ENCODE measurements at regions not wholly inside any gene's neighbourhood (a gene's known extent, or its start where the extent isn't known, plus 50 kb on each side); places are given as distances from the start of the nearest gene placed in this dataset.

- Histone ChIP-seq H3K4me1 (ENCODE audit: control insufficient read depth, low read depth, low read length) (no peaks in the 10 kb centered on the region), H3K4me3 (ENCODE audit: low read length) (no peak overlapping the region), H3K27ac (ENCODE audit: low read length) (no peak overlapping the region), H3K36me3 (ENCODE audit: control insufficient read depth, low read depth, low read length) (no peaks in the 10 kb centered on the region), H3K9ac (ENCODE audit: low read length) (no peak overlapping the region), H3K9me3 (ENCODE audit: control insufficient read depth, low read depth, low read length) (no peaks in the 10 kb centered on the region), H3K27me3 (ENCODE audit: control insufficient read depth, insufficient read depth, low read length) (no peaks in the 10 kb centered on the region)
Measured at GRCh38 chr10:131635564-131636015, 265.2 kb upstream of the PPP2R2D start.

- Histone ChIP-seq H3K27ac (ENCODE audit: low read length) (no peak overlapping the region), H3K36me3 (ENCODE audit: control insufficient read depth, low read depth, low read length) (no peaks in the 10 kb centered on the region), H3K9me3 (ENCODE audit: control insufficient read depth, low read depth, low read length) (no peaks in the 10 kb centered on the region), H3K9ac (ENCODE audit: low read length) (no peak overlapping the region), H3K27me3 (ENCODE audit: control insufficient read depth, insufficient read depth, low read length) (no peaks in the 10 kb centered on the region), H3K4me1 (ENCODE audit: control insufficient read depth, low read depth, low read length) (peaks cover 2% of the 10 kb centered on the region), H3K4me3 (ENCODE audit: low read length) (no peak overlapping the region)
Measured at GRCh38 chr10:131636116-131636515, 264.7 kb upstream of the PPP2R2D start.

- no peak overlapping the region for H3K9ac ChIP-seq (ENCODE audit: low read length)
- peaks cover 6% of the 10 kb centered on the region for H3K4me1 ChIP-seq (ENCODE audit: control insufficient read depth, low read depth, low read length)
- H3K27ac ChIP-seq (ENCODE audit: low read length) = no peak overlapping the region
- H3K27me3 ChIP-seq (ENCODE audit: control insufficient read depth, insufficient read depth, low read length) = no peaks in the 10 kb centered on the region
- no peaks in the 10 kb centered on the region for H3K9me3 ChIP-seq (ENCODE audit: control insufficient read depth, low read depth, low read length)
- H3K4me3 ChIP-seq (ENCODE audit: low read length) = no peak overlapping the region
- no peaks in the 10 kb centered on the region for H3K36me3 ChIP-seq (ENCODE audit: control insufficient read depth, low read depth, low read length)
Measured at GRCh38 chr10:131636841-131637724, 263.7 kb upstream of the PPP2R2D start.

GRCh38 chr10:131638049-131638879, 262.5 kb upstream of the PPP2R2D start:
- no peak overlapping the region for H3K9ac ChIP-seq (ENCODE audit: low read length)
- H3K27me3 ChIP-seq (ENCODE audit: control insufficient read depth, insufficient read depth, low read length) = no peaks in the 10 kb centered on the region
- no peak overlapping the region for H3K4me3 ChIP-seq (ENCODE audit: low read length)
- peaks cover 6% of the 10 kb centered on the region for H3K4me1 ChIP-seq (ENCODE audit: control insufficient read depth, low read depth, low read length)
- no peaks in the 10 kb centered on the region for H3K36me3 ChIP-seq (ENCODE audit: control insufficient read depth, low read depth, low read length)
- H3K9me3 ChIP-seq (ENCODE audit: control insufficient read depth, low read depth, low read length) = no peaks in the 10 kb centered on the region
- no peak overlapping the region for H3K27ac ChIP-seq (ENCODE audit: low read length)

GRCh38 chr10:131638880-131639278, 261.9 kb upstream of the PPP2R2D start:
- Histone ChIP-seq H3K27ac (ENCODE audit: low read length) (no peak overlapping the region), H3K9ac (ENCODE audit: low read length) (no peak overlapping the region), H3K9me3 (ENCODE audit: control insufficient read depth, low read depth, low read length) (no peaks in the 10 kb centered on the region), H3K27me3 (ENCODE audit: control insufficient read depth, insufficient read depth, low read length) (no peaks in the 10 kb centered on the region), H3K36me3 (ENCODE audit: control insufficient read depth, low read depth, low read length) (no peaks in the 10 kb centered on the region), H3K4me3 (ENCODE audit: low read length) (no peak overlapping the region), H3K4me1 (ENCODE audit: control insufficient read depth, low read depth, low read length) (peaks cover 6% of the 10 kb centered on the region)

- no peak overlapping the region for H3K9ac ChIP-seq (ENCODE audit: low read length)
- H3K27ac ChIP-seq (ENCODE audit: low read length) = no peak overlapping the region
- H3K4me3 ChIP-seq (ENCODE audit: low read length) = no peak overlapping the region
- no peaks in the 10 kb centered on the region for H3K36me3 ChIP-seq (ENCODE audit: control insufficient read depth, low read depth, low read length)
- no peaks in the 10 kb centered on the region for H3K9me3 ChIP-seq (ENCODE audit: control insufficient read depth, low read depth, low read length)
- H3K27me3 ChIP-seq (ENCODE audit: control insufficient read depth, insufficient read depth, low read length) = no peaks in the 10 kb centered on the region
- H3K4me1 ChIP-seq (ENCODE audit: control insufficient read depth, low read depth, low read length) = peaks cover 10% of the 10 kb centered on the region
Measured at GRCh38 chr10:131640045-131640644, 260.7 kb upstream of the PPP2R2D start.

- Histone ChIP-seq H3K27ac (ENCODE audit: low read length) (no peak overlapping the region), H3K36me3 (ENCODE audit: control insufficient read depth, low read depth, low read length) (no peaks in the 10 kb centered on the region), H3K9me3 (ENCODE audit: control insufficient read depth, low read depth, low read length) (no peaks in the 10 kb centered on the region), H3K27me3 (ENCODE audit: control insufficient read depth, insufficient read depth, low read length) (no peaks in the 10 kb centered on the region), H3K4me1 (ENCODE audit: control insufficient read depth, low read depth, low read length) (peaks cover 10% of the 10 kb centered on the region), H3K9ac (ENCODE audit: low read length) (no peak overlapping the region), H3K4me3 (ENCODE audit: low read length) (no peak overlapping the region)
Measured at GRCh38 chr10:131641231-131641630, 259.6 kb upstream of the PPP2R2D start.

GRCh38 chr10:131641898-131642297, 258.9 kb upstream of the PPP2R2D start:
- no peaks in the 10 kb centered on the region for H3K9me3 ChIP-seq (ENCODE audit: control insufficient read depth, low read depth, low read length)
- H3K4me1 ChIP-seq (ENCODE audit: control insufficient read depth, low read depth, low read length) = peaks cover 12% of the 10 kb centered on the region
- no peaks in the 10 kb centered on the region for H3K27me3 ChIP-seq (ENCODE audit: control insufficient read depth, insufficient read depth, low read length)
- no peak overlapping the region for H3K4me3 ChIP-seq (ENCODE audit: low read length)
- no peak overlapping the region for H3K27ac ChIP-seq (ENCODE audit: low read length)
- no peak overlapping the region for H3K9ac ChIP-seq (ENCODE audit: low read length)
- H3K36me3 ChIP-seq (ENCODE audit: control insufficient read depth, low read depth, low read length) = no peaks in the 10 kb centered on the region

- H3K36me3 ChIP-seq (ENCODE audit: control insufficient read depth, low read depth, low read length) = no peaks in the 10 kb centered on the region
- no peak overlapping the region for H3K27ac ChIP-seq (ENCODE audit: low read length)
- H3K9me3 ChIP-seq (ENCODE audit: control insufficient read depth, low read depth, low read length) = no peaks in the 10 kb centered on the region
Measured at GRCh38 chr10:131642966-131643365, 257.8 kb upstream of the PPP2R2D start.

GRCh38 chr10:131644289-131644688, 256.5 kb upstream of the PPP2R2D start:
- Histone ChIP-seq H3K9ac (ENCODE audit: low read length) (no peak overlapping the region), H3K9me3 (ENCODE audit: control insufficient read depth, low read depth, low read length) (no peaks in the 10 kb centered on the region), H3K36me3 (ENCODE audit: control insufficient read depth, low read depth, low read length) (no peaks in the 10 kb centered on the region), H3K4me1 (ENCODE audit: control insufficient read depth, low read depth, low read length) (peaks cover 12% of the 10 kb centered on the region), H3K4me3 (ENCODE audit: low read length) (no peak overlapping the region), H3K27me3 (ENCODE audit: control insufficient read depth, insufficient read depth, low read length) (no peaks in the 10 kb centered on the region), H3K27ac (ENCODE audit: low read length) (no peak overlapping the region)

More at GRCh38 chr10:131642966-131643365, 257.8 kb upstream of the PPP2R2D start:
- H3K27me3 ChIP-seq (ENCODE audit: control insufficient read depth, insufficient read depth, low read length) = no peaks in the 10 kb centered on the region
- no peak overlapping the region for H3K9ac ChIP-seq (ENCODE audit: low read length)
- peaks cover 12% of the 10 kb centered on the region for H3K4me1 ChIP-seq (ENCODE audit: control insufficient read depth, low read depth, low read length)
- H3K4me3 ChIP-seq (ENCODE audit: low read length) = no peak overlapping the region

GRCh38 chr10:131644864-131645658, 255.7 kb upstream of the PPP2R2D start:
- no peaks in the 10 kb centered on the region for H3K9me3 ChIP-seq (ENCODE audit: control insufficient read depth, low read depth, low read length)
- no peak overlapping the region for H3K4me3 ChIP-seq (ENCODE audit: low read length)
- H3K36me3 ChIP-seq (ENCODE audit: control insufficient read depth, low read depth, low read length) = no peaks in the 10 kb centered on the region
- no peaks in the 10 kb centered on the region for H3K27me3 ChIP-seq (ENCODE audit: control insufficient read depth, insufficient read depth, low read length)
- peaks cover 12% of the 10 kb centered on the region for H3K4me1 ChIP-seq (ENCODE audit: control insufficient read depth, low read depth, low read length)
- H3K27ac ChIP-seq (ENCODE audit: low read length) = no peak overlapping the region
- H3K9ac ChIP-seq (ENCODE audit: low read length) = no peak overlapping the region

All from iPS-18a (cell line).